GM19468 (cell line): ENCODE measurements at regions not wholly inside any gene's neighbourhood (a gene's known extent, or its start where the extent isn't known, plus 50 kb on each side); places are given as distances from the start of the nearest gene placed in this dataset.

Source experiments
- ATAC-seq: cut with Tn5 transposase; IDR thresholded peaks from one replicate; pipeline ENCODE4 v1.9.1; 2021; ENCODE audit warnings: mild to moderate bottlenecking, moderate library complexity, moderate number of reproducible peaks; ENCODE audit not compliant: unreplicated experiment; ENCODE audit errors: extremely low read depth

DNA sequence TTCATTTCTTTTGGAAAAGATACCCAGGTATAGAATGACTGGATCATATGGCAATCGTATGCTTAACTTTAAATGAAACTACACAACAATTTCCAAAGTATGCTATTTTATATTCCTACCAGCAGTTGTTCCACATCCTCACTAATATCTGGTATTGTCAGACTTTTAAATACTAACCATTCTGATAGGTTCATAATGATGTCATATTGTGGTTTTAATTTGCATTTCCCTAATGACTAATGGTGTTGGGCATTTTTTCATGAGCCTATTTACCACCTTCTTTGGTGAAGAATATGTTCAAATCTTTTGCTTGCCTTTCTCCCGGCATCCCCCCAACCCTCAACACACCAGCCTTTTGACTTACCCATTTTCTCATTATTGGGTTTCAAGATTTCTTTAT lies 96.2 kb upstream of the HMGN3 start:
- ATAC-seq: no peak

DNA sequence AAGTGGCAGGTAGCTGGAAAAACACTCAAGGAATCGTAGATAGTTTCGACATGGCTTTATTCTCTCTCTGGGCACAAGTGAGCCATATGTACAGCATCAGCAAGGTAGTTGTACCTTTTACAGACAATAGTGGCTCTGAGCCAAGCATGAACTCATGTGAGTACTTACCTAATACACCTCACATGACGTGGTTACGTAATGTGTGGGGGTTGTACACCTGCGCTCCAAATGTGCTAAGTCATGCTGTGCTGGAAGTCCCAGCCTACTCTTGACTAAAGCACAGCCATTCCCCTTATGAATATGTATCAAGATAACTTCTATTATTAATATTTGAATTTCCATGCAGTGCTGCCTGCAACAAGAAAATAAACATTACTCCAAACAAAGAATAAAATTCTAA lies 78.8 kb upstream of the HMGN3 start:
- ATAC-seq: no peak

- ATAC-seq: no peak
Observed at GRCh38 chr6:79307321-79308036, 73.0 kb upstream of the HMGN3 start.

- ATAC-seq: no peak
Observed at GRCh38 chr6:79305020-79305419, 70.5 kb upstream of the HMGN3 start.

DNA sequence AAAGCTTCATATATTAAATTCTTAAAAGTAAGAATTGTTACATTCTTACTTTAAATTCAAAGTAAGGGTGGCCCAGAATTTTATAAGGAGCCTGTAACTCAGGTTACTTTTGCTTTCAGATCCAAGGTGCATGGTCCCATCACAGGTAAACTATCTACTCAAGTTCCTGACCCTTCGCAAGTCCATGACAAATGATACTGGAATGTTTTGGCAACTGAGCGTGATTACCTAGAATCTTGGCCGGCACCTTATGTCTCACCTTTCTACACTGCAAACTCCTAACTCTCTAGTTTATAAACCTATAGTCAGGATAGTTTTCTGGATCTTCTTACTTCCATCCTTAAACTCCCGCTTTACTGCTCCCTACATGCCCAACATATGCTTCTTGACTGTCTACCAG lies 67.9 kb upstream of the HMGN3 start:
- no peak for ATAC-seq

GRCh38 chr6:79301290-79301689 lies 66.8 kb upstream of the HMGN3 start:
- no peak for ATAC-seq

GRCh38 chr6:79296211-79296610 lies 61.7 kb upstream of the HMGN3 start:
- no peak for ATAC-seq
